GM18909 (cell line): ENCODE measurements at regions not wholly inside any gene's neighbourhood (a gene's known extent, or its start where the extent isn't known, plus 50 kb on each side); places are given as distances from the start of the nearest gene placed in this dataset.
"Not testable (repeated sequence)": the region's sequence is repeated elsewhere in the genome, so short reads cannot be mapped to it uniquely, and the experiment has no call there.

Experiments used
- ATAC-seq: cut with Tn5 transposase; IDR thresholded peaks from one replicate; pipeline ENCODE4 v1.9.1; 2021; ENCODE audit warnings: mild to moderate bottlenecking; ENCODE audit not compliant: unreplicated experiment, poor library complexity

DNA sequence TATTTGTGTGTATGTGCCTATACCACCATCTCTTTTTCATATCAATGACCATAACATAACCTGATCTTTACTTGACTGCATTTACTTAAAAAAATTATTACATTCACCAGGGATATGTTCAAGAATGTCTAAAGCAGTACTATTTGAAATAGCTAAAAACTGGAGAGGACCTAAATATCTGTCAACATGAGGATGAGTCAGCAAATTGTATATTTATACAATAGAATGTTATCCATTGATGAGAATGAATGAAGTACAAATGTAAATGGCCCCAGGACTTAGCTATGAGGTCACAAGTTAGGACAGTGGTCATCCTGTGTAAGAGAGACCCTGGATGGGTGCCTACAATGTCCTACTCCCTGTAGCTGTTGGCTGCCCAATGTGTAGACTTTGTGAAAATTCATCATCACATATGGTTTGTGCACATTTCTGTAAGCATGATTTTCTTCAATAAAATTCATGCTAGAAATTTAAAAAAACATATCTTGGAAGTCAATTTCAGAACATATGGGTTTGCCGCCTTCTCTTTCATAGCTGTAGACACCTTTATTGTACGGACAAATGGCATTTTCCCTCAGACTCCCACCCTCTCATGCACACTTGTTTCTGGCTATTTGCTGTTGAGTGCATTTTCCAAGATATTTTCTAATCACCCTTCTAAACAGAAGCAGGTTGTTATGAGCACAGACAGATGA lies 202.4 kb downstream of the CDH26 start:
- ATAC-seq, result no peak

DNA sequence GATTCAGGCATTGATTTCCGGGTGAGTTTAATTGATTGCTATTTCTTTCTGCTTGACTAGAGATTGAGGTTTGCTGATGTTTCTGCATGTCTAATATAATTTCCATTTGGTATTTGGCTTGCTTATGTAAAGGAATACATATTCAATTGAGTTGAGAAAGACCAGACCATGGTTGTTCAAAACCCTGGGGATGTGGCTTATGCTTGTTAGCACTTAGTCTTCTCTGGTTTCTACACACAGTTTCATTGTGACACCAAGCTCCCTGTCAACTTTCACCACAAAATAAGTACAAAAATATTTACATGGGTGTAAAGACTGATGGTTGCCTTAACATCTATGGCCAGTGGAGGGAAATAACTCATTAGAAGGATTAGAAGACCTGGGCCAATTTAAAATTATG lies 209.6 kb downstream of the CDH26 start:
- no peak for ATAC-seq

DNA sequence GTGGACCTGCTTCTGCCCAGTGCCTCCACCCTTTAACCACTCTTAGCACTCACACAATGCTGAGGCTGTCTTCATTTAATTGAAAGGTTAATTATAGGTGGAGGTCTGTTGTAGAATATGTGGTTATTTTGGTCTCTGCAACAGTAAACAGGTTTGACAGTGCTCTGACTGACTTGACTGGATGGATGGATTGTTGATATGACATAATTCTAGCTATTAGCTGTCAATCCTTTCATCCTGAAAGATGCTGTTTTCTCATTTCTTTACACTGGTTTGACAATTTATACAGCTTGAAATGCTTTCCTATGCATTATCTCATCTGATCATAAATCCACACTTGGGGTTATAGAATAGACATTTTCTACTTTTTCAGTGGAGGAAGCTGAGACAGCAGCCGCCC lies 210.7 kb downstream of the CDH26 start:
- ATAC-seq, result no peak

DNA sequence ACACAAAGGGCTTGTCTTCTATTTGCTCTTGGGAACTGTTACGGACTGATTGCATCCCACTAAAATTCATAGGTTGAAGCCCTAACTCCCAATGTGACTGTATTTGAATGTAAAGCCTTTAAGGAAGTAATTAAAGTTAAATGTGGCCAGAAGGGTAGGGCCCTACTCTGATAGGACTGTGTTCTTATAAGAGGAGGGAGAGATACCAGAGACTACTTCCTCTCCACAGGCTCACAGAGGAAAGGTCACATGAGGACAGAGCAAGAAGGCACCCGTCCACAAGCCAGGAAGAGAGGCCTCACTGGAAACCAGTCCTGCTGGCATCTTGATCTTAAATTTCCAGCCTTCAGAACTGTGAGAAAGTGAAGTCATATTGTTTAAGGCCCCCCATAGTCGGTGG lies 211.9 kb downstream of the CDH26 start:
- ATAC-seq, result no peak

DNA sequence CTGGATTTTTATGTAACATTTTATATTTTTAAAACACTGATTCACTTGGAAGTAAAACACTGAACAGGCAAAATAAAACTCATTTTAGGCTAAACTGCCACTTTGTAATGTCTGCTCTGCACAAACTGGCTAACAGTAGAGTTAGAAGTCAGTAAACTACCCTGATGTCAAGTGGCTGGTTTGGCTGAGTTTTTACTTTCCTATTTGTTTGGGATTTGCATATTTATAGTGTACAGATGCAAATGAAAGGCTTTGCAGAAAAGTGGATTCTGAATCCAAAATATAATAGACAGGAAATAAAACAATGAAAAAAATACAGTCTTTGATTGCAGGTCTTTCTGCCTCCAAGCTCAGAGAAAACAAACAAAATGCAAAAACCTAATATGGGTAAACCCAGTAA lies 213.1 kb downstream of the CDH26 start:
- ATAC-seq, result no peak

DNA sequence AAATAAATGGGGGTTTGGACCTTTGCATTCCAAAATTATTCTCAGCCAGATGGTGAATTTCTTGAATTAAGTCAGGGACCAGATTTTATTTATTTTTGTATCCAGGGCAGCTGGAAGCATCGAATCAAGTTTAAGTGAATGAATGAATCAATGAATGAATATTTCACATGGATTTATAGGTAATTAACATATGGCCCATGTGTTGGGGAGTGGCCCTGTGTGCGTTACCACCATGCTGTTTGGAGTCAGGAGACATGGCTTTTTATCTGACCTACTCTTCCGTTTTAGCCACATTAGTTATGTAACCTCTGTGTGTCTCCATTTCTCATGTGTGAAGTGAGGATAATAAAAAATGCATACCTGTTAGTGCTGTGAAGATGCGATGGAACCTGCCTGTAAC lies 213.5 kb downstream of the CDH26 start:
- ATAC-seq, result no peak

DNA sequence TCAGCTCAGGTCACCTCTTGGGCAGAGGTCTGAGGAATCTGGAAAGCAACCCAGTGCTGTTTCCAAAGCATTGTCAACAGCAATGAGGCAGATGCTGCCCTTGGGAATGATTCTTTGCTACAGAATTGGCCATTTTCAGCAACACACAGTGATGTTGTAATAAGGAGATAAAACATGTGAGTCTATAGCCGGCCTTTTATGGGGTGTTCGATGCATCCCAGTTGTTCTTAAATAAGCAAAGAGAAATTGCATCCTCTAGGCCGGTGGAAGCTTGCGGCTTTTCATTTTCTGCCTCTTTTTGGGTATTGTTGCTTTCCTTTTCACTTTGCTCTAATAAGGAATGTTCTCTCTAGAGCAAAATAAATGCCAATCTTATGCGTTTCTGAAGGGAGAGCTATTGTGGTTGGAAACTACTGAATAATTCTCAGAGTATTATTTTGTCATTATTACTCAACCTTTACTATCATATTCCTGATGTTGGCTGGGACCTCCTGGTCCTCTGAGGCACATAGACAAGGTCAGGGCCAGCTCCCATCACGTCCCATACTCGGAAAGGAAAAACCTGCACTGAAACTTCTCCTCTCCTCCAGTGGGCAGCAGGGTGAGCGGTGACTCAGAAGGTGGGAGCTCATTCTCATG lies 214.2 kb downstream of the CDH26 start:
- no peak for ATAC-seq

DNA sequence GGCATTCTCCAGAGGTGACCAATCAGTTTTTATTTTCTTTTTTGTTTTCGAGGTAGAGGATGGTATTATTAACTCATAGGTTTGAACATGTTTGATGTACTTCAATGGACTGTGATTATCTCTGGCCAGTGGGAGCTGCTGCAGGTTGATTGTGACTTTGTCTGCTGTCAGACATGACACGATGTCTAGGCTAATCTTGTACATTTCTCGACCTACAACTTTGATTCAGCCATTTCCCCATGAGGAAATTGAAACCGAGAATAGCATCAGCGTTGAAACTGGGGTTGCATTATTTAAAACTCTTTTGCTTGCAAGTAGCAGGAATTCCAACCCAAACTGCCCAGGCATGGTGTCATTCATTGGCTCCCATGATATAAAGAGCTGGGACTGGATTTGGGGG lies 218.9 kb downstream of the CDH26 start:
- ATAC-seq, result no peak

DNA sequence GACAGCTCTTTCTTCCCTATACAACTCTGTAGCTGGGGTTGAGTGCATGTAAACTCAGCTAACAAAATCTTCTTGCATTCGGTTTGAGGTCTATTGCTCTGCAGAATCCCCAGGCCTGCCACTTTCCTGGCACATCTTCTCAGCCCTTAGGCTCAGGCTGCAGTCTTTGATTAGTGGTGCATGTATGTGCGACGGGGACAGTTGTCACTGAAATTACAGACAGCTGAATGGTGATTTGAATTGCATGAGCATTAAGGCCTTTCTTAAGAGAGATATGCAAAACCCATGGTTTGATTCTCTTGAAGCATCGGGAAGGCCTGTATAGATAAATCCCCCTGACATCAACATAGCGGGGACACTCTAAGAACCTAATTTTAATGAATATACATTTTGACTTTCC lies 222.8 kb downstream of the CDH26 start:
- ATAC-seq, result no peak

DNA sequence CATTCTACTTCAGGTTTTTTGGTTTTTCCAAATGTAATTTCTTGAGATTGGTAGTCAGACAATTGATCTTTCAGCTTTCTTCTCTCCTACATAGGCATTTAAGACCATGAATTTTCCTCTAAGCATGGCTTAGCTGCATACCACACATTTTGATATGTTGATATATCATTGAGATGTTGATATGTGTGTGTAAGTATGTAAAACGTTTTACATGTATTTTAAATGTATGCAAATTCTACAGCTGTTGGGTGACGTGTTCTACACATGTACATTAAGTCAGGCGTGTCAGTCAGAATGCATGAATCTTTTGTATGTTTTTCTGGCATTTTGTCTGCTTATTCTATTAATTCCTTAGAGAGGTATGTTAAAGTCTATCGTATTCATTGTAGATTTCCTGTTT lies 228.2 kb downstream of the CDH26 start:
- no peak for ATAC-seq

DNA sequence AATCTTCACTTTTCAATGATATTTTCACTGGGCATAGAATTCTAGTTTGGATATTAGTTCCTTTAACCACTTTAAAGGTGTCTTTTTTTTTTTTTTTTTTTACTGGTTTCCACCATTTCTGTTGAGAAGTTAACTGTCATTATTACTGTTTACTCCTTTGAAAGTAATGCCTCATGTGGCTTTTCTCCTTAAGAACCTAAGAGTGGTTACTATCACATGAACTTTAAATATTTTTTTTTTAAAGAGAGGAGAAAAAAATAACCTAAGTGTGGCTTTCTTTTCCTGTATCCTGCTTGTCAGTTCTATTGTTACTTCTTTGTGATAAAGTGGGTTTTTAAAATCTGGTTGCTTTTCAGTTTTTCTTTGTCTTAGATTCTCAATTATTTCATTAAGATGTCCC lies 229.5 kb downstream of the CDH26 start:
- ATAC-seq, result no peak

DNA sequence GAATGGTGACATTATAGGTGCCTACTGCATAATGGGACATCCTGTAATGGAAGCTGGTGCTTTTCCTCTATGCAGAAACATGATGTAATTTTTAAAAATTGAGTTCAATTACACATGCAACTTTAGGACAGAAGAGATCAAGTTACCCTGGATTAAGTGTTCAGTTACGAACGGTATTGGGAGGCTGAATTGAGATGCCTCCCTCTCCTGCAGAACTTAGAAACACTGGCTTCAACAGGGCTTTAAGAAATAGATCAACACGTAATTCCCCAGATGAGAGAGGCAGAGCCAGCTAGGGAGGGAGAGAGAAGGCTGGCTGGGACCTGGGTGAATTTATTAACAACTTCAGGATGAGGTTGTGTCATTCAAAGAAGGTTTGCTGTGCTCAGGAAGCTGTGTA lies 232.8 kb downstream of the CDH26 start:
- ATAC-seq, result no peak

DNA sequence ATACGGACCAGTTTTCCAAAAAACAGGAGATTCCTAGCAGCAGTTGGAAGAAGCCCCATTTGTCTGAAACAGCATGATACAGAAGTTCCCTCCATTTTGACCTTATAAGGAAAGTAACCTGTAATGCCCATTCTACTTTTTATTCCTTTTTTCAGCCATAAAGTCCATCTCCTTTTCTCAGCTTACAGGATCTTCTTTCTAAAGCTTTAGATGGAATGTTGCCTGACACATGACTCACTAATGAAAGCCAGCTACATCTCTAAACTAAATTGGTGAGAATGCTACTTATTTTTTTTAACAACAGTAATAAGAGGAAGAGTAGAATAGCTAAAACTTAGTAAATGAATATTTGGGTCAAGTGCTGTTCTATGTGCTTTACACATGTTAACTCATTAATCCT lies 234.1 kb downstream of the CDH26 start:
- no peak for ATAC-seq

DNA sequence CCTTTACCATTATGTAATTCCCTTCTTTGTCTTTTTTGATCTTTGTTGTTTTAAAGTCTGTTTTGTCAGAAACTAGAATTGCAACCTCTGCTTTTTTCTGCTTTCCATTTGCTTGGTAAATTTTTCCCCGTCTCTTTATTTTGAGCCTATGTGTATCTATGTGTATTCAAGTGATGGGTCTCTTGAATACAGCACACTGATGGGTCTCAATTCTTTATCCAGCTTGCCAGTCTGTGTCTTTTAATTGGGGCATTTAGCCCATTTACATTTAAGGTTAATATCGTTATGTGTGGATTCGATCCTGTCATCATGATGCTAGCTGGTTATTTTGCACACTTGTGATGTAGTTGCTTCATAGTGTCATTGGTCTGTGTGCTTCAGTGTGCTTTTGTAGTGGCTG lies 240.9 kb downstream of the CDH26 start:
- ATAC-seq, result not testable (repeated sequence)

DNA sequence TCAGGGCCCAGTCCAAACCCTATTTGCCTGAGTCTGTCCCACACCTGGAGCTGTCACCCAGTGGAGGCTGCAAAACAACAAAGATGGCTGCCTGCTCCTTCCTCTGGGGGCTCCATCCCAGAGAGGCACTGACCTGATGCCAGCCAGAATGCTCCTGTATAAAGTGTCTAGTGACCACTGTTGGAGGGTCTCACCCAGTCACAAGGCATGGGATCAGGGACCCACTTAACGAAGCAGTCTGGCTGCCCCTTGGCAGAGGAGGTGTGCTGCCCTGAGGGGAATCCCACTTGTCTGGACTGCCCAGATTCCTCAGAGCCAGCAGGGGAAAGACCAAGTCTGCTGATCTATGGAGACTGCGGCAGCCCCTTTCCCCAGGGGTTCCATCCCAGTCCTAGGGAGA lies 241.6 kb downstream of the CDH26 start:
- no peak for ATAC-seq

DNA sequence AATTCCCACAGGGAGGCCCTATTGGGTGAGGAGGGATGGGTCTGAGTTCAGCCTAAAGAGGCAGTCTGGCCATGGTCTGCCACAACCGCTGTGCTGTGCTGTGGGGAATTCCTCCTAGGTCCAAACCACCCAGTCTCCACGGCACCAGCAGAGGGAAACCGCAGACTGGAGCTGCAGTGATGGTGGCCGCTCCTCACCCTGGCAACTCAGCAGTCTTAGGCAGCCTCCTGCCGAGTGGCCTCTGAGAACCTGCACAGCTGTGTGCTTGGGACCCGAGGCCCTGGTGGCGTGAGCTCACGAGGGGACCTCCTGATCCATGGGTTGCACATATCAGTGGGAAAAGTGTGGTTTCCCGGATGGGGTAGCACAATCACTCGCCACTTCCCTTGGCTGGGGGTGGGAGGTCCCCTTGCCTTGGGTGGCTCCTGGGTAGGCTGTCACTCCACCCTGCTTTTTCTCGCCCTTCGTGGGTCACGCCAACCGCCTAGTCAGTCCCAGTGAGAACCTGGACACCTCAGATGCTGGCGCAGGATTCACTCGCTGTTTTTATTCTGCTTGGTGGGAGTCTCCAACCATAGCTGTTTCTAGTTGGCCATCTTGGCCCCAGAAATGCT lies 242.2 kb downstream of the CDH26 start:
- no peak for ATAC-seq

DNA sequence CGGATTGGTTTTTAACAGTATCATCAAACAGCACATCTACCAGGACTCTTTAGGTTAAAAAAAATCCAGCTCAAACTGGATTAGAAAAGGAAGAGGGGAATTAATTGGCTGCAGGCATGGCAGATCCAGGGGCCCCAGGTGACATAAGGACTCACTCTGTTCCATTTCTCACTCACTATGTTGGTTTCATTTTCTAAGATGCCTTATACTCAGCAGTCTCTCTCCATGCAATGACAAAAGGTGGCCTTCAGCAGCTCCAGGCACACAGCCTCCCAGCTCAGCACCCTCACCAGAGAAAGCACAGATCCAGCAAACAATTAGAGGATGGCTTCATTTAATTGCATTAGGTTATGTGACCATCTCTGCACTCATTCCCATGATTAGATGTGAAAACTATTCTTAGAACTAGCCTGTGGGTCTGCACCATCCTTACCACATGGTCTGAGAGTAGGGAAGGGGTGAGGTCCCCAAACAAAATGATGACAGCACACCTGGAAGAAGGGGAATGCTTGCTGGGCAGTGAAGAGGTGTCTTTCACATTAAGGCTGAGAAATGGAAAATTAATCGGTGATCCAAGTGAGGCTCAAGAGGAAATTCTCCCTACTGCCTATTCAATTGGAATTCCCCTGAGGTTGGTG lies 243.1 kb downstream of the CDH26 start:
- no peak for ATAC-seq

DNA sequence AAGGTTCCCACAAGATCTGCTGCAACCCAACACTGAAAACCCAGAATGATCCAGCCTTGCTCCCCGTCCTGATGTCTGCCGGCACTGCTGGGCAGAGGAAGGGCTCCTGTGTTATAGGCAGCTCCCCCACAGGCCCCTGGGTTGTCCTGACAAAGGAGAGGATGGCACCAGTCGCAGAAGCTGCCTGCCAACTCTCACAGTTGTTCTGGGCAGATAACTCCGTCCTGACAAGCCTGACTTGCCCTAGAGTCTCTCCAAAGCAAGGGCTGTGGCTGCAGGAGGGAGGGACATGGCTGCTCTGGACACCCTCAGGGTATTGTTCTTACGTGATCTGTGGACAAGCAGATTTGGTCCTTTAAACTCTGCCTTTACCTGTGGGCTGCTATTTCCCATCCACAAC lies 243.8 kb downstream of the CDH26 start:
- ATAC-seq, result no peak

DNA sequence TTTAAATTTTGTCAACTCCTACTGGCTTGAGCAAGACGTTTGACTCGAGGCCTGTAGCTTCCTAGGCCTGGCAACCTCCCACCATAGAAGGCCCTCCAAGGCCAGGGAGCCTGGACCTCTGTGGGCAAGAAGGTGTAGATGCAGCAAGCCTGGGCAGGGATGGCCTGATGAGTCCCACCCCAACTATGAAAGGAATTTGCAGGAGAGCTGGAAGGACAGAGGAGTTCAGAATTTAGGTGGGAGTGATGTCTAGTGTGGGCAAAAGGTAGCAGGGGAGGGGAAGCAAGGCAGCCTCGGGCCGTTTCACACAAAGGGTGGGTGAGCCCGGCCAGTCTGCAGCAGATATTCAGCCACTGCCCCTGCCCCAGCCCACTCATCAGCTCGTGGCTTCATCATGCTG lies 245.2 kb downstream of the CDH26 start:
- no peak for ATAC-seq

DNA sequence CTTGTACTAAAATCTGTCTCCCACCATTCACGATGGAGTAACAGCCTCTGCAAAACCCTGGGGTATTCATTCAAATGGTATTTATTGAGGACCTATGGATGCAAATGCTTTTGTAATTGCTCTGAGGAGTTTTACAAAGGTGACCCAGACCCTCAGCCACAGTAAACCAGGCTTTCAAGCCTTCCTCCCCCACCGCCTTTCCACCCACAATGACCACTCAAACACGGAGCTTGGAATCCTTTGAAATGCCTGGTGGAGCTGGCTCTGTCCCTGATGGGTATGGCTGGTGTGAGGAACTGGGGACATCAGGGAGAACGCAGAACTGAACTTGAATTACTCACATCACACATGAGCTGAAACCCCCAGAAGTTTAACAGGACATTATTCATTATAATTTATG lies 246.4 kb downstream of the CDH26 start:
- no peak for ATAC-seq

DNA sequence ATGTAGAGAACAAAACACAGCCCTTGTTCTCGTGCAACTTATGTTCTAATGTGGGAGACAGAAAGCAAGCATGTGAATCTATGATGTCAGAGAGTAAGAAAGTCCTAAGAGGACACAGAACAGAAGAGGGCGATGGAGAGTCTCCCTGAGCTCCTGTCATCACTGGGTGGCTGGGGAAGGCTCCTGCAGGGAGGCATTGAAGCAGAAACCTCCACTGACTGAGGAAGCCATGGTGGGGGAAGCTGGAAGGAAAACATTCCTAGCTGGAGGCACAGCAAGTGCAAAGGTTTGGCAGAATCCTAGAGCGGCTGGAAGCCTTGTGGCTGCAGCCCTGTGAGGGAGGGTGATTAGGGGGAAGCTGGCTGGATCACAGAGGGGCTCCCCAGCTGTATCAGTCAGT lies 248.0 kb downstream of the CDH26 start:
- no peak for ATAC-seq

DNA sequence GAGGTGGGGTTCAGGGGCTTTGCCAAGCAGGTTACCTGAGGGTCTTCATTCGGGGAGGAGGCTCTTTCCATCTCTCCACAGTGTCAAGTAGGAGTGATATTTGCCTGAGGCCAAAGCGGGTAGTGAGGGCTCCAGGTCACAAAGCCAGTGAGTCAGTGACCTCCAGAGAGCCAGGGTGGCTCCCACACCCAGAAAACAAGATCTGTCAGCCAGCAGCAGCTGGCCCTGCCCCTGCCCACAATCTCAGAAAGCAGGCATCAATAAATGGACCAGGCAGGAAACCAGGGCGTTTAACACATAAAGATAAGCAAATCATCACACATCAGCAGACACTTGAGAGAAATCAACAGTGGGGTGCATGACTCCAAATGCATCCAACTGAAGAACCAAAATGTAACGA lies 250.8 kb downstream of the CDH26 start:
- ATAC-seq, result no peak
